Natural killer cell treated with Interleukin-12 subunit alpha and Interleukin-12 subunit beta and Interleukin-15 and Interleukin-18, amount 100 ng/mL, for 72 hours (primary cell): ENCODE measurements at regions not wholly inside any gene's neighbourhood (a gene's known extent, or its start where the extent isn't known, plus 50 kb on each side); places are given as distances from the start of the nearest gene placed in this dataset.

Experiments
- ATAC-seq, 2 donors: fragments of 150-1000 bp; cut with Tn5 transposase in 1 of 2; sonication (Bioruptor Pico), chemical (Tn5 transposase) in 1 of 2; 2 replicates each; pipeline ENCODE4 v1.10.0; 2021
- DNase-seq: peaks from one replicate; pipeline ENCODE4 v3.0.0; 2022; ENCODE audit warnings: low spot score
- H3K27ac Mint-ChIP-seq, 2 donors: 1 replicate in 1 of 2; 2 replicates in 1 of 2; pipeline ENCODE4 v1.8.0; 2022; ENCODE audit warnings: mixed read lengths in 2 of 2, mild to moderate bottlenecking in 1 of 2, moderate library complexity in 1 of 2
- H3K27me3 Mint-ChIP-seq, 2 donors: 1 replicate in 1 of 2; 2 replicates in 1 of 2; pipeline ENCODE4 v1.8.0; 2022; ENCODE audit warnings: mixed read lengths in 2 of 2
- H3K36me3 Mint-ChIP-seq: one replicate; pipeline ENCODE4 v1.8.0; 2022; ENCODE audit warnings: mixed read lengths
- H3K4me1 Mint-ChIP-seq, 2 donors: 1 replicate in 1 of 2; 2 replicates in 1 of 2; pipeline ENCODE4 v1.8.0; 2022; ENCODE audit warnings: low read depth in 2 of 2, mixed read lengths in 2 of 2, mild to moderate bottlenecking in 1 of 2
- H3K4me3 Mint-ChIP-seq: one replicate; pipeline ENCODE4 v1.8.0; 2022; ENCODE audit warnings: mixed read lengths
- H3K9me3 Mint-ChIP-seq: 2 replicates; pipeline ENCODE4 v1.8.0; 2022; ENCODE audit warnings: mixed read lengths

DNA sequence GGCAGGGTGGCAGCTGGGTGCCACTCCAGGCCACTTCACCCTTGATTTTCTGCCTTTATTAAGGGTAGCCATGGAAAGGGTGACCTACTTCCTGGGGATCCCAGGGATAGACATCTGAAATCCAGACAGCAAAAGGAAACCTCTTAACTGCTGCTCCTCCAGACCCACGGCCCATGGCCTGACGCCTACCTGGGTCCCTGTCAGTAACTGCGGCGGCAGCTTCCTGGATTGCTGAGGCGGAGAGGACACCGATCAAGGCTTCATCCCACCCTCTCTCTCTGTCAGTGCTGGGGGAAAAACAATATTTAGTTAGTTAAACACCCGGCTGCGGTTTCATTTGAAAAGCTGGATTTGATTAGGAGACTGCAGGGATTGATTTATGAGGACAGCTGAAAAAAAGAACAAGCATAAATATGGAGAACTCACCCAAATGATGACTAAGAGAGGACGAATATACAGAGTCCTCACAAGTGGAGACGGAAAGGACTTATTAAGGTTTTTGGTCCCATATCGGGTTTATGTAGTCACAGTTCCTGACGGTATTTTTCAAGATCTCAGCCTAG, 158.7 kb upstream of the KLF4 start:
- H3K9me3 Mint-ChIP-seq, result no peaks in the 10 kb centered on the region
- no peak overlapping the region for H3K27ac Mint-ChIP-seq
- H3K4me3 Mint-ChIP-seq, result no peak overlapping the region
- no peaks in the 10 kb centered on the region for H3K36me3 Mint-ChIP-seq
- no peaks in the 10 kb centered on the region for H3K4me1 Mint-ChIP-seq
- ATAC-seq, result no peak
- no peak for DNase-seq
- H3K27me3 Mint-ChIP-seq, result peaks cover 0 to 3% of the 10 kb centered on the region in 2 donors

GRCh38 chr9:107647611-107648010, 158.0 kb upstream of the KLF4 start:
- no peak for ATAC-seq
- Mint-ChIP-seq H3K4me3 (no peak overlapping the region), H3K9me3 (no peaks in the 10 kb centered on the region), H3K27me3 (peaks cover 0 to 8% of the 10 kb centered on the region in 2 donors), H3K27ac (no peak overlapping the region), H3K36me3 (no peaks in the 10 kb centered on the region), H3K4me1 (no peaks in the 10 kb centered on the region)
- DNase-seq, result no peak

- Mint-ChIP-seq H3K27me3 (peaks cover 0 to 8% of the 10 kb centered on the region in 2 donors), H3K9me3 (no peaks in the 10 kb centered on the region), H3K4me1 (no peaks in the 10 kb centered on the region), H3K27ac (no peak overlapping the region), H3K36me3 (no peaks in the 10 kb centered on the region), H3K4me3 (no peak overlapping the region)
- DNase-seq (no peak), ATAC-seq (no peak)
Observed at GRCh38 chr9:107647141-107647540, 157.6 kb upstream of the KLF4 start.

DNA sequence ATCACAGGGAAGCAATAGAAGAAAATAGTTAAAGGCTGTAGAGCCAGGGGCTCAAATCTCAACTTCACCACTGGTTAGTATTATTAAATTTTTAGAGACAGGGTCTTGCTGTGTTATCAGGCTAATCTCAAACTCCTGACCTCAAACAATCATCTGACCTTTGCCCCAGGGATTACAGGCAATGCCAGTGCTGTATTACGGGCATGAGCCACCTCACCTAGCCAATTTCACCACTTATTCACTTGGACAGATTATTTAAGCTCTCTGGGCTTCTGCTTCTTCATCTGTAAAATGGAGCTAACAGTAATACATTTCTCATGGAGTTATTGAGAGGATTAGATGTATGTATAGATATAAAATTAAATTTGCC, 155.9 kb upstream of the KLF4 start:
- ATAC-seq (no peak), DNase-seq (no peak)
- no peaks in the 10 kb centered on the region for H3K36me3 Mint-ChIP-seq
- H3K27ac Mint-ChIP-seq, result no peak overlapping the region
- H3K9me3 Mint-ChIP-seq, result no peaks in the 10 kb centered on the region
- no peaks in the 10 kb centered on the region for H3K4me1 Mint-ChIP-seq
- peaks cover 4 to 16% of the 10 kb centered on the region in 2 donors for H3K27me3 Mint-ChIP-seq
- no peak overlapping the region for H3K4me3 Mint-ChIP-seq

GRCh38 chr9:107644733-107645463, 155.3 kb upstream of the KLF4 start:
- no peaks in the 10 kb centered on the region for H3K4me1 Mint-ChIP-seq
- no peak for ATAC-seq
- no peak overlapping the region for H3K27ac Mint-ChIP-seq

GRCh38 chr9:107639426-107639825, 149.9 kb upstream of the KLF4 start:
- Mint-ChIP-seq H3K36me3 (no peaks in the 10 kb centered on the region), H3K4me1 (peaks cover 5 to 8% of the 10 kb centered on the region in 2 donors), H3K9me3 (no peaks in the 10 kb centered on the region), H3K27me3 (peaks cover 40 to 47% of the 10 kb centered on the region in 2 donors), H3K4me3 (no peak overlapping the region), H3K27ac (no peak overlapping the region)
- ATAC-seq, result no peak
- no peak for DNase-seq

More at GRCh38 chr9:107644733-107645463, 155.3 kb upstream of the KLF4 start:
- H3K4me3 Mint-ChIP-seq, result no peak overlapping the region
- no peaks in the 10 kb centered on the region for H3K9me3 Mint-ChIP-seq
- H3K27me3 Mint-ChIP-seq, result peaks cover 7 to 20% of the 10 kb centered on the region in 2 donors
- DNase-seq, result no peak
- no peaks in the 10 kb centered on the region for H3K36me3 Mint-ChIP-seq

- no peak for ATAC-seq
- peaks cover 40 to 44% of the 10 kb centered on the region in 2 donors for H3K27me3 Mint-ChIP-seq
- H3K36me3 Mint-ChIP-seq, result no peaks in the 10 kb centered on the region
- H3K4me3 Mint-ChIP-seq, result peak overlapping the region; percentile 68
- peaks cover 5 to 8% of the 10 kb centered on the region in 2 donors for H3K4me1 Mint-ChIP-seq
- no peak for DNase-seq
- no peak overlapping the region for H3K27ac Mint-ChIP-seq
- H3K9me3 Mint-ChIP-seq, result no peaks in the 10 kb centered on the region
Observed at GRCh38 chr9:107638521-107639310, 149.1 kb upstream of the KLF4 start.

DNA sequence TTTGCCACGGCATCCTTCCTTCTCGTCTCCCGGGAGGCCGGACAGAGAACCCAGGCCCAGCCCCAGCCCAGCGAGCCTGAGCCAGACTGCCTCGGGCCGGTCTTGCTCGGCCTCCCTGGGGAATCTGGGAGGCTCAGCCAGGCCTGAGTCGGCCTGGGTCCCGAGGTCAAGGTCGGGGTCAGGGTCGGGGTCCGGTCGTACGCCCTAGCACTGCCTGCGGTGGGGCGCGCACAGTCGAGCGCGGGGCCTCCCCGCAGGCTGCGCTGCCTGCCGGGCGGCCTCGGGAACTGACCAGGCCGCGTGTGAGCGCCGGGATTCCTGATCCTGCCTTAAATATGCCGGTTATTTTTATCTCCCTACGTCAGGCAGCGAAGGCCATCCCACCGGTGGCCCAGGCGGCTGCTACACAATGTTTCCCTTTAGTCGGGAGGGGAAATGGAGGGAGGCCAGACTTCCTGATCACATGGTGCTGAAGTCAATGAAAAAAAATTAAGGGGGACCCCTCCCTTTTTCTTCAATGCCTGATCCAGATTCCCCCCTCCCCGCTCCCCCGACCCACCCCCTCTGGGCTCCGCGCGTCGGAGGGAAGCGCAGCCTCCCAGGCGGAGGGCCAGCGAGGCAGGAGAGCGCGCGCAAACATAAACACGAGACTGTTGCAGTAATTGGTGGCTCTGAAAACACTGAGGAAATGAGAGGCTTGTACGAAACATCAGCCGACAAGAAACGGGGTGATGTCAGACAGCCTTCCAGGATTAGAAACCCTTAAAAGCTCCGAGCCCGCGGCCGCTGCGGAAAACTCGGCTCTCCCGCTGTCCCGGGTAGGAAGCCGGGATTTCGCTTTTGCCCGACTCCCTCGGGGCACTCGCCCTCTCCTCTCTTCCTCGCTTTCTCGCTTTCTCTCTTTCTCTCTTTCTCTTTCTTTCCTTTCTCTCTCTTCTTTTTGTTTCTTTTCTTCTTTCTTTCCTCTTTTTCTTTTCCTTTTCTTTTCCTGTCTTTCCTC, 148.2 kb upstream of the KLF4 start:
- Mint-ChIP-seq H3K4me3 (peak overlapping the region; percentile 68), H3K4me1 (peaks cover 5 to 8% of the 10 kb centered on the region in 2 donors), H3K36me3 (no peaks in the 10 kb centered on the region), H3K9me3 (no peaks in the 10 kb centered on the region), H3K27me3 (peaks cover 40 to 41% of the 10 kb centered on the region in 2 donors), H3K27ac (no peak overlapping the region)
- ATAC-seq (peak; percentile 45 to 54), DNase-seq (no peak)

DNA sequence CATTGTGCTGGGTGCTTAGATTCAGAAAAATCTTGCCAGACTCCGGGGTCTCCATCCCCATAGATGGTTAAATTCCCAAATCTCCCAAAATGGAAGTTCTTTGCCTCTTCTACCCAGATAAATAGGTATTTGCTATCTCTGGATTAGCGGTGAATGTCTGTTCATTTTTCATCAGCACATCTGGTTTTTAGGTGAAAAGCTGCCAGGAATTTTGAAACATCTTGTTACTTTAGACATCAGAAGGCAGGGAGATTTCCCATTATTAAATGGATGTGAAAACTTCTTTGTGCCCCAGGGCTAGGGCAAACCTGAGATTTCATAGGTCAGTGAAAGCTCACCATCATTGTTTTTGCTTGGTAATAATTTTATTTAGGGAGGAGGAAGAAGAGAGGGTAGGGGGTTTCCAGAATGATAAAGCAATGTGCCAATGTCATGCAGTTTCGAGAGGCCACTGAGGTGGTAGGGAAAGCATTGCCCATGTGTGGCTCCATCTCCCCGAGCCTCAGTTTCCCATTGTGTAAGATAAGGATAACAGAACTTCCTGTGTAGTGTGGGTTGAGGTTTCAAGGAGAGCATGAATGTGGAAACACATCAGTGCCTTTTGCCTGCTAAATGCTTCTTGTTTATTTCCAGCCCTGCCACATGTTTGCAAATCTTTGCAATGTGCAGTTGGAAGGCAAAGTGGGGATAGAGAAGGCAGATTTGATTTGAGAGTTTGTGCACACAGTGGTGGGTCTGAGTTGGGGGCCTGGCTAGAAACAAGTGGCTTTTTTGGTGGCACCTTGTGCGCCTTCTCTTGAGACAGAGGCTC, 147.2 kb upstream of the KLF4 start:
- no peak overlapping the region for H3K27ac Mint-ChIP-seq
- H3K4me3 Mint-ChIP-seq, result no peak overlapping the region
- ATAC-seq (no peak), DNase-seq (no peak)
- H3K4me1 Mint-ChIP-seq, result peaks cover 5 to 8% of the 10 kb centered on the region in 2 donors
- H3K36me3 Mint-ChIP-seq, result no peaks in the 10 kb centered on the region
- H3K27me3 Mint-ChIP-seq, result peaks cover 40 to 42% of the 10 kb centered on the region in 2 donors
- no peaks in the 10 kb centered on the region for H3K9me3 Mint-ChIP-seq

DNA sequence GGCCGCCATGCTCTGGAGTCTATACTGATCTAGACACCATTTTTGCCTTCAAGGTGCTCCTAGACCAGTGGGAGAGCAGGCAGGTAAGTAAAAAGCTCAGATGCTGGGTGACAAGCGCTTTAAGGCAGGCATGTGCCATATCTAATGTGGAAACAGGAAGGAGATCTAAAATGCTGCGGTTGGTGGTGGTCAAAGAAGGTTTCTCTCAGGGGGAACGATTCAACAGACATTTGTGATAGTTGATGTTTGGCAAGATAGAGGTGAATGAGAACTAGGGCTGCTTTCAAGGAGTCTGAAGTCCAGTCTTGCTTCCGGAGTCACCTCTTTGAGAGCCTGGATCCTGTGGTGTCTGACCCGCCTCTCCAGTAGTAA, 146.2 kb upstream of the KLF4 start:
- ATAC-seq (no peak), DNase-seq (no peak)
- Mint-ChIP-seq H3K4me1 (peaks cover 5 to 8% of the 10 kb centered on the region in 2 donors), H3K27me3 (peaks cover 37 to 39% of the 10 kb centered on the region in 2 donors), H3K36me3 (no peaks in the 10 kb centered on the region), H3K27ac (no peak overlapping the region), H3K9me3 (no peaks in the 10 kb centered on the region), H3K4me3 (no peak overlapping the region)

DNA sequence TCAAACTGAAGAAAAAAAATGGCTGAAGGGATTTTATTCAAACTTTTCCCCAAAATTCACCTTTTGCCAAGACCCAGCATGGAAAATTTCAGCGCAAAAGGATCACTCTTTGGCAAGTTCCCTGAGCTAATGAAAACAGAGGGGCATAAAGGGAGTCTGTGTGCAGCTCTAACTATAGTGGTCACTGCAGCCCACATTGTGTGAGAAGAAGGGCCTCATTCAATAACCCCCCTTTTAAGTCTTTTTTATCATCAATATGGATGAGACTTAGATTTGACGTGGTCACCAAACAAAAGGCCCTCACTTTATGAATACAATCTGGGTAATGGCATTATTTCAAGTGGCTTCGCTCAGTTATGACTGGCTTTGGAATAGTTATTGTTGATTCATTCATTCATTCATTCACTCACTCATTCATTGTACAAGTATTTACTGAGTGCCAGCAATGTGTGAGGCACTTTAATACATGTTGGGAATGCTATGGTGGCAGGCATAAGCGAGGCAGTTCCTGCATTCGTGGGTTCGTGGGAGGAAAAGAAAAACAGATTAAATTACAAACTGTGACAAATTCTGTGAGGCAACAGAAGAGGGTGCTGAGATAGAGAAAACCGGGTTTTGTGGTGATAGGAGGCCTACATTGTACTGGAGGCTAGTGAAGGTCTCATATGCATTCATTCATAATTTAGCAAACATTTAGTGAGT, 145.7 kb upstream of the KLF4 start:
- ATAC-seq (no peak), DNase-seq (no peak)
- Mint-ChIP-seq H3K4me1 (peaks cover 5 to 8% of the 10 kb centered on the region in 2 donors), H3K9me3 (no peaks in the 10 kb centered on the region), H3K36me3 (no peaks in the 10 kb centered on the region), H3K27ac (no peak overlapping the region), H3K27me3 (peaks cover 34% of the 10 kb centered on the region in 2 donors), H3K4me3 (no peak overlapping the region)

GRCh38 chr9:107633406-107633805, 143.8 kb upstream of the KLF4 start:
- H3K27ac Mint-ChIP-seq, result no peak overlapping the region
- no peak for DNase-seq
- no peaks in the 10 kb centered on the region for H3K9me3 Mint-ChIP-seq
- H3K27me3 Mint-ChIP-seq, result peaks cover 25 to 33% of the 10 kb centered on the region in 2 donors
- ATAC-seq, result no peak
- H3K4me1 Mint-ChIP-seq, result peaks cover 4 to 8% of the 10 kb centered on the region in 2 donors
- H3K4me3 Mint-ChIP-seq, result no peak overlapping the region
- H3K36me3 Mint-ChIP-seq, result no peaks in the 10 kb centered on the region
